Keratinocyte (primary cell): ENCODE measurements at regions not wholly inside any gene's neighbourhood (a gene's known extent, or its start where the extent isn't known, plus 50 kb on each side); places are given as distances from the start of the nearest gene placed in this dataset.

Experiments used
- DNase-seq: peaks from one replicate; pipeline ENCODE4 v3.0.0-alpha.2; 2011; ENCODE audit warnings: low read depth, missing footprints, low spot score
- FAIRE-seq: peaks from 2 replicates; lab custom pipeline; 2011; peaks lifted over from hg19 to GRCh38; lab: Jason Lieb, UNC
- H2AFZ ChIP-seq: 2 replicates; pipeline ENCODE4 v1.6.0; 2012; ENCODE audit warnings: low read length, control low read depth, inconsistent platforms; ENCODE audit not compliant: control insufficient read depth
- H3K27ac ChIP-seq: 2 replicates; pipeline ENCODE4 v1.5.1; 2011; ENCODE audit warnings: low read length; ENCODE audit not compliant: control insufficient read depth, insufficient read depth
- H3K27me3 ChIP-seq: 3 replicates; pipeline ENCODE4 v1.6.0; 2011; ENCODE audit warnings: low read length; ENCODE audit not compliant: control insufficient read depth, insufficient read depth; ENCODE audit errors: extremely low read depth
- H3K36me3 ChIP-seq, 2 experiments: 2 replicates in 1 of 2; 3 replicates in 1 of 2; pipeline ENCODE4 v1.5.1; 2011; ENCODE audit warnings: low read length in 2 of 2, mild to moderate bottlenecking in 1 of 2; ENCODE audit not compliant: control insufficient read depth in 2 of 2, insufficient read depth in 2 of 2; ENCODE audit errors: extremely low read depth in 1 of 2
- H3K4me1 ChIP-seq: 3 replicates; pipeline ENCODE4 v1.5.1; 2011; ENCODE audit warnings: low read length; ENCODE audit not compliant: control insufficient read depth, insufficient read depth; ENCODE audit errors: extremely low read depth
- H3K4me2 ChIP-seq: 3 replicates; pipeline ENCODE4 v1.6.0; 2011; ENCODE audit warnings: low read depth, low read length; ENCODE audit not compliant: control insufficient read depth, insufficient read depth; ENCODE audit errors: extremely low read depth
- H3K4me3 ChIP-seq, 3 experiments: fragments of 200-600 bp in 1 of 3; sonication (generic) in 1 of 3; 2 replicates in 2 of 3; 3 replicates in 1 of 3; pipeline ENCODE4 v1.5.1; 2011 to 2016; ENCODE audit warnings: low read length in 3 of 3, mild to moderate bottlenecking in 3 of 3, control low read depth in 2 of 3, inconsistent platforms in 1 of 3, low read depth in 1 of 3, mixed read lengths in 1 of 3, mixed run types in 1 of 3, moderate library complexity in 1 of 3; ENCODE audit not compliant: control insufficient read depth in 2 of 3, insufficient read depth in 2 of 3; ENCODE audit errors: extremely low read depth in 1 of 3
- H3K79me2 ChIP-seq: 2 replicates; pipeline ENCODE4 v1.6.0; 2012; ENCODE audit warnings: low read length; ENCODE audit not compliant: control insufficient read depth, insufficient read depth
- H3K9ac ChIP-seq: 3 replicates; pipeline ENCODE4 v1.6.0; 2011; ENCODE audit warnings: low read length; ENCODE audit not compliant: control insufficient read depth, insufficient read depth; ENCODE audit errors: extremely low read depth
- H3K9me1 ChIP-seq: 3 replicates; pipeline ENCODE4 v1.6.0; 2011; ENCODE audit warnings: low read length; ENCODE audit not compliant: control insufficient read depth, insufficient read depth; ENCODE audit errors: extremely low read depth
- H3K9me3 ChIP-seq: 2 replicates; pipeline ENCODE4 v1.5.1; 2012; ENCODE audit warnings: low read depth, low read length; ENCODE audit not compliant: control insufficient read depth
- H4K20me1 ChIP-seq: 3 replicates; pipeline ENCODE4 v1.6.0; 2011; ENCODE audit warnings: low read length; ENCODE audit not compliant: control insufficient read depth, insufficient read depth; ENCODE audit errors: extremely low read depth
- CTCF ChIP-seq, 3 experiments: IDR thresholded peaks in 1 of 3; conservative IDR thresholded peaks in 1 of 3; optimal IDR thresholded peaks in 1 of 3; 2 replicates in 2 of 3; 3 replicates in 1 of 3; pipeline versions ENCODE3 to v1.5.1; 2011; ENCODE audit warnings: low read length in 3 of 3, mild to moderate bottlenecking in 3 of 3, moderate library complexity in 2 of 3, control low read depth in 1 of 3, inconsistent platforms in 1 of 3; ENCODE audit not compliant: insufficient read depth in 2 of 3; ENCODE audit errors: extremely low read depth in 1 of 3
- EZH2 ChIP-seq: IDR thresholded peaks from one replicate; pipeline ENCODE4 v1.6.1; 2012; ENCODE audit warnings: inconsistent platforms, mild to moderate bottlenecking, low read length, moderate library complexity
- dilution Hi-C: fragments of 300-500 bp; cut with MboI; formaldehyde crosslinking; loops from one replicate; pipeline ENCODE4 v1.7.0; 2020; ENCODE audit warnings: low sequenced_read_pairs; ENCODE audit not compliant: extremely low pct_ligation_motif_present

DNA sequence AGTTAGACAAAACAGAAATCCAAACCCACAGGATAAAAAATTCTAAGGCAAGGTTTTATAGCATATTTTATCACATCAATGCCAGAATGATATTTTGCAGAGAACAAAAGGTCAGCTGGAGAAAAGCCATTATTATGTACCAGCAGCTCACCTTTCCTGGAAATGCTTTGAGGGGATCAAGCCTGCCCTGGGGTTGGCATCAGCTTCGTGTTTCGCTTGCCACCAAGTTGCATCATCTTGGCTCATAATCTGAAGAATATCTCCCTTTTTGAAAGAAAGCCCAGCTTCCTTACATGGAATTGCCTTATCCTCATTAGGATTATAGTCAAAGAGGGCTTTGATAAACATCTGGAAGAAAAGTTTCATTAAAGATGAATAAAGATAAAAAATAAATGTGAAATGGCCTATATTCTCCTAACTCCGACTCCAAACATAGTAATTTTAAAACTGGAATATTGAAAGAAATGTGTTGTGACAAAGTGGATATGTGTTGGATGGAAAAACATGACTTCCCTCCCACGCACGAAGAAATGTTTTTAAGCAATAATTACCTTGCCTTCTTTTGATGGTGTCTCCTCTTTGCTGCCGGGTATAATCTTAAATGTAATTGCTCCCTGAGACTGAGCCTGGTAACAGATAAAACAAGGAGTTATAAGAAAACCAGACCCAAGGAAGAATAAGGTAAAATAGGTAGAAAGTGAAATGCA lies 121.3 kb upstream of the ODAD2 start:
- TF ChIP-seq CTCF (optimal IDR thresholded peaks at IDR 0.05 in 1 of 3, IDR thresholded peaks at IDR 0.05 in 1 of 3, conservative IDR thresholded peaks at IDR 0.05 in 1 of 3; ENCODE audit: extremely low read depth in 1 of 3, insufficient read depth in 2 of 3, low read length in 3 of 3) (no peak), EZH2 (no peak)
- Histone ChIP-seq H3K4me1 (no peaks in the 10 kb centered on the region), H3K27me3 (no peaks in the 10 kb centered on the region), H3K4me2 (no peak overlapping the region), H3K79me2 (no peaks in the 10 kb centered on the region), H3K4me3 (no peak overlapping the region), H2AFZ (no peak overlapping the region), H3K9ac (no peak overlapping the region), H3K9me1 (no peaks in the 10 kb centered on the region), H3K9me3 (no peaks in the 10 kb centered on the region), H4K20me1 (no peaks in the 10 kb centered on the region), H3K36me3 (no peaks in the 10 kb centered on the region), H3K27ac (no peak overlapping the region)
- no peak for FAIRE-seq
- dilution Hi-C loops = no loop called here
- no peak for DNase-seq

DNA sequence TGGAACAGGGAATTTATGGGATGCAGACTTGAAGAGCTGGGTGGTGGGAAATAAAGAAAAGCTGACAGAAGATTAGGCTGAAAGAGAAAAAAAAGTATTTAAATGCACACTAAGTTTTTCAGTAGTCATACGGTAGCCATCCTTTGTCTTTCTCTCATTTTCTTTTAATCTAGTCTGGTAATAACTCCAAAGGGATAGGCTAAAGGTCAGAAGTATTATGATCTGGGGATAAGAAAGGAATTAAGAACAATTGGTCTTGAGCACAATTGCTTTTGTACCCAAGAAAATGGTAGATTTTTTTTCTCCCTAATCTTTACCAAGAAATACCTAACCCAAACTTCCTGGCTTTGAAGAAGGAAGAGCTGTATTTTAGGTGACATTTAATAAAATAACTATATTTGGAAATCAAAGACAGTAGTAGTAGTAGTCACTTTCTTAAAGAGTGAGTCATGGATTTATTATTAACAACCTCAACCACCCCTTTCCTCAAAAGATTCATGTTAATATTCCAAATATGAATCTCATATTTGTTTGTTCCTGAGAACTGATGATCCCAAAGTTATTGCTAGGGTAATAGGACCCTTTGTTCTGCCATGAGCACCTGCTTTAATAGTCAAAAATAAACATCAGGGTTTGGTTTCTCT lies 120.2 kb upstream of the ODAD2 start:
- Histone ChIP-seq H3K4me2 (no peak overlapping the region), H3K36me3 (no peaks in the 10 kb centered on the region), H3K79me2 (no peaks in the 10 kb centered on the region), H4K20me1 (no peaks in the 10 kb centered on the region), H3K27ac (no peak overlapping the region), H3K9me1 (no peaks in the 10 kb centered on the region), H3K9ac (no peak overlapping the region), H2AFZ (no peak overlapping the region), H3K9me3 (no peaks in the 10 kb centered on the region), H3K4me3 (no peak overlapping the region), H3K4me1 (no peaks in the 10 kb centered on the region), H3K27me3 (no peaks in the 10 kb centered on the region)
- TF ChIP-seq EZH2 (no peak), CTCF (optimal IDR thresholded peaks at IDR 0.05 in 1 of 3, IDR thresholded peaks at IDR 0.05 in 1 of 3, conservative IDR thresholded peaks at IDR 0.05 in 1 of 3; ENCODE audit: extremely low read depth in 1 of 3, insufficient read depth in 2 of 3, low read length in 3 of 3) (no peak)
- FAIRE-seq (no peak), DNase-seq (no peak)
- dilution Hi-C loops = no loop called here
